PC-3 (cell line): ENCODE measurements at regions not wholly inside any gene's neighbourhood (a gene's known extent, or its start where the extent isn't known, plus 50 kb on each side); places are given as distances from the start of the nearest gene placed in this dataset.

ENCODE experiments used
- ATAC-seq: fragments of 200-7000 bp; cut with Tn5 transposase; 2 replicates; pipeline ENCODE4 v1.9.1; 2020; ENCODE audit warnings: mild to moderate bottlenecking, moderate library complexity
- BruUV-seq: library from RNA; stranded (reverse); fragments of 400-500 nt; replicated peaks from 2 replicates; lab custom pipeline; 2021; lab: Mats Ljungman, UMichigan
- CTCF ChIA-PET: fragments of 300-600 bp; sonication (Branson Sonifier 250); formaldehyde crosslinking; loops from one replicate; lab custom pipeline; 2022; ENCODE audit warnings: antibody characterized with exemption; lab: Charles Lee
- POLR2A ChIA-PET: fragments of 300-600 bp; sonication (Branson Sonifier 250); formaldehyde crosslinking; loops from one replicate; lab custom pipeline; 2022; ENCODE audit warnings: antibody characterized with exemption; ENCODE audit not compliant: unreplicated experiment; lab: Charles Lee
- DNase-seq: peaks from one replicate; pipeline ENCODE4 v3.0.0-alpha.2; 2015
- H2AFZ ChIP-seq: fragments of 300-600 bp; sonication (generic); 2 replicates; pipeline ENCODE4 v1.6.0; 2016; ENCODE audit warnings: antibody characterized with exemption, low read length
- H3F3A ChIP-seq: fragments of 300-600 bp; sonication (generic); one replicate; pipeline ENCODE4 v1.6.0; 2017; ENCODE audit warnings: antibody characterized with exemption, low read length, control low read depth, mild to moderate bottlenecking; ENCODE audit not compliant: unreplicated experiment
- H3K27ac ChIP-seq: fragments of 300-600 bp; sonication (generic); 2 replicates; pipeline ENCODE4 v1.5.1; 2016; ENCODE audit warnings: mild to moderate bottlenecking, low read length
- H3K27me3 ChIP-seq: fragments of 300-600 bp; sonication (generic); 2 replicates; pipeline ENCODE4 v1.6.1; 2016; ENCODE audit warnings: low read length, mixed read lengths
- H3K36me3 ChIP-seq: fragments of 300-600 bp; sonication (generic); 2 replicates; pipeline ENCODE4 v1.6.1; 2016; ENCODE audit warnings: low read depth, mixed run types, low read length, mixed read lengths
- H3K4me1 ChIP-seq: fragments of 300-600 bp; sonication (generic); 2 replicates; pipeline ENCODE4 v1.5.1; 2016; ENCODE audit warnings: low read length; ENCODE audit not compliant: insufficient read depth
- H3K4me2 ChIP-seq: fragments of 300-600 bp; sonication (generic); 2 replicates; pipeline ENCODE4 v1.6.0; 2016; ENCODE audit warnings: low read length
- H3K4me3 ChIP-seq: fragments of 300-600 bp; sonication (generic); 2 replicates; pipeline ENCODE4 v1.5.1; 2016; ENCODE audit warnings: mild to moderate bottlenecking, low read length, mixed read lengths
- H3K79me2 ChIP-seq: fragments of 300-600 bp; sonication (generic); 2 replicates; pipeline ENCODE4 v1.6.1; 2017; ENCODE audit warnings: low read length, mixed read lengths
- H3K9ac ChIP-seq: fragments of 300-600 bp; sonication (generic); 2 replicates; pipeline ENCODE4 v1.6.0; 2016; ENCODE audit warnings: mild to moderate bottlenecking, low read length
- H3K9me2 ChIP-seq: fragments of 300-600 bp; sonication (generic); replicated peaks from 2 replicates; pipeline ENCODE4 v1.6.1; 2016; ENCODE audit warnings: mixed run types, low read length, mixed read lengths
- H3K9me3 ChIP-seq: fragments of 300-600 bp; sonication (generic); 2 replicates; pipeline ENCODE4 v1.6.1; 2016; ENCODE audit warnings: low read length, mixed read lengths
- H4K20me1 ChIP-seq: fragments of 300-600 bp; sonication (generic); 2 replicates; pipeline ENCODE4 v1.6.1; 2016; ENCODE audit warnings: low read length, mixed read lengths
- CTCF ChIP-seq: fragments of 300-600 bp; sonication (generic); conservative IDR thresholded peaks from 2 replicates; pipeline ENCODE4 v1.5.1; 2017; ENCODE audit warnings: antibody characterized with exemption, low read depth, mild to moderate bottlenecking, low read length
- EZH2 ChIP-seq: fragments of 300-600 bp; sonication (generic); IDR thresholded peaks from one replicate; pipeline ENCODE4 v1.6.1; 2017; ENCODE audit warnings: antibody characterized with exemption, mild to moderate bottlenecking, low read length; ENCODE audit not compliant: unreplicated experiment
- EZH2phosphoT487 ChIP-seq: fragments of 300-600 bp; sonication (generic); IDR thresholded peaks from 2 replicates; pipeline ENCODE4 v1.6.1; 2018; ENCODE audit warnings: mild to moderate bottlenecking, antibody characterized with exemption, low read length, borderline replicate concordance
- intact Hi-C: fragments of 100-400 bp; cut with micrococcal nuclease; formaldehyde crosslinking; loops from 2 replicates; pipeline ENCODE4 v1.9.0; 2023

DNA sequence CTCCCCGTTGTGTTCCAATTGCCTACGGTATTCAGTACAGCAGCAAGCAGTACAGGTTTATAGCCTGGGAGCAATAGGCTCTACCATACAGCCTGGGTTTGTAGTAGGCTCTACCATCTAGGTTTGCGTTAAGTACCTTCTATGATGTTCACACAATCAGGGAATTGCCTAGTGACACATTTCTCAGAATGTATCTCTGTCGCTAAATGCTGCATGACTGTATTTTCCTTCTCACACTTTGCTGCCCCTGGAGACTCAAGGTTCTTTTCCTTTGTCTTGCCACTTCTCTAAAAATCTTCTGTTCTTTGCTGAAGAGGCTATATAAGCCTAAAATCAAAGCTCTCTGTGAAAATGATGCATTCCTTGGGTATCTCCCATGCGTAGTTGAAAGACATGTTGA is 241.9 kb downstream of the CD83 start:
- ATAC-seq (no peak), DNase-seq (no peak)
- H3K9me2 ChIP-seq: no peaks in the 10 kb centered on the region
- H3K9me3 ChIP-seq: no peaks in the 10 kb centered on the region
- POLR2A ChIA-PET: no interaction called here
- no peaks in the 10 kb centered on the region for H3K36me3 ChIP-seq
- no TSS peak for BruUV-seq
- no peak overlapping the region for H3K4me3 ChIP-seq
- no peak overlapping the region for H3K4me2 ChIP-seq
- H3K4me1 ChIP-seq: peaks cover 7% of the 10 kb centered on the region
- H3F3A ChIP-seq: no peaks in the 10 kb centered on the region
- intact Hi-C loops: no loop called here
- no peak overlapping the region for H2AFZ ChIP-seq
- TF ChIP-seq EZH2phosphoT487 (no peak), EZH2 (no peak), CTCF (no peak)
- H3K79me2 ChIP-seq: no peaks in the 10 kb centered on the region
- no peak overlapping the region for H3K27ac ChIP-seq
- no peaks in the 10 kb centered on the region for H4K20me1 ChIP-seq
- no peak overlapping the region for H3K9ac ChIP-seq
- CTCF ChIA-PET: no interaction called here
- H3K27me3 ChIP-seq: no peaks in the 10 kb centered on the region

- intact Hi-C loops: no loop called here
- Histone ChIP-seq H3K9me3 (no peaks in the 10 kb centered on the region), H3K27me3 (no peaks in the 10 kb centered on the region), H3K36me3 (no peaks in the 10 kb centered on the region), H3K4me2 (no peak overlapping the region), H4K20me1 (no peaks in the 10 kb centered on the region), H3K27ac (no peak overlapping the region), H3K9ac (no peak overlapping the region), H3K4me3 (no peak overlapping the region), H2AFZ (no peak overlapping the region), H3K79me2 (no peaks in the 10 kb centered on the region), H3F3A (no peaks in the 10 kb centered on the region), H3K9me2 (no peaks in the 10 kb centered on the region), H3K4me1 (no peaks in the 10 kb centered on the region)
- ChIA-PET POLR2A (no interaction called here), CTCF (no interaction called here)
- TF ChIP-seq EZH2phosphoT487: no peak
- DNase-seq (no peak), ATAC-seq (no peak)
- BruUV-seq: no TSS peak
Measured at GRCh38 chr6:14360565-14360964, 243.0 kb downstream of the CD83 start.

DNA sequence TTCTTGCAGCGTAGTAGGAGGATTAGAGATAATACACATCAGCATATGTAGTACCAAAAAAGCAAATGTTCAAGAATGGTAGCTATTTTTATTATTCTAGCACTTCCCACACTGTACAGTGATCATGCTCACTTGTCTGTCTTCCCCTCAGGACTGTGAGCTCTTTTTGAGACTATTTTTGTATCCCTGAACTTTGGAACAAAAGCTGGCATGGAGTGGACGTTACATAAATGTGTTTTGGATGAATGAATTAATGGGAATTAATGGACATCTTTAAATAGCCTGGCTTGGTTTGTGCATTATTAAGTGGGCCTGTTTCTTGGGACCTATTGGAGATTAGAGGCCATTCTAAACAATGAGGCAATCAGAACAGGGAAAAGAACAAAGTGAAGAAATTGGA is 243.7 kb downstream of the CD83 start:
- ChIA-PET CTCF (no interaction called here), POLR2A (no interaction called here)
- no peak overlapping the region for H2AFZ ChIP-seq
- no peaks in the 10 kb centered on the region for H3K79me2 ChIP-seq
- no peaks in the 10 kb centered on the region for H3F3A ChIP-seq
- no peaks in the 10 kb centered on the region for H3K27me3 ChIP-seq
- no peaks in the 10 kb centered on the region for H3K36me3 ChIP-seq
- TF ChIP-seq EZH2 (no peak), EZH2phosphoT487 (no peak), CTCF (no peak)
- no peak overlapping the region for H3K4me3 ChIP-seq
- DNase-seq: no peak
- no peaks in the 10 kb centered on the region for H3K9me3 ChIP-seq
- no TSS peak for BruUV-seq
- H3K27ac ChIP-seq: no peak overlapping the region
- no peaks in the 10 kb centered on the region for H3K9me2 ChIP-seq
- H3K9ac ChIP-seq: no peak overlapping the region
- no peaks in the 10 kb centered on the region for H3K4me1 ChIP-seq
- no peak for ATAC-seq
- intact Hi-C loops: no loop called here
- no peaks in the 10 kb centered on the region for H4K20me1 ChIP-seq
- H3K4me2 ChIP-seq: no peak overlapping the region
